ENCODE measurements at regions not wholly inside any gene's neighbourhood (a gene's known extent, or its start where the extent isn't known, plus 50 kb on each side); places are given as distances from the start of the nearest gene placed in this dataset.
"Not testable (repeated sequence)": the region's sequence is repeated elsewhere in the genome, so short reads cannot be mapped to it uniquely, and the experiment has no call there.

DNA sequence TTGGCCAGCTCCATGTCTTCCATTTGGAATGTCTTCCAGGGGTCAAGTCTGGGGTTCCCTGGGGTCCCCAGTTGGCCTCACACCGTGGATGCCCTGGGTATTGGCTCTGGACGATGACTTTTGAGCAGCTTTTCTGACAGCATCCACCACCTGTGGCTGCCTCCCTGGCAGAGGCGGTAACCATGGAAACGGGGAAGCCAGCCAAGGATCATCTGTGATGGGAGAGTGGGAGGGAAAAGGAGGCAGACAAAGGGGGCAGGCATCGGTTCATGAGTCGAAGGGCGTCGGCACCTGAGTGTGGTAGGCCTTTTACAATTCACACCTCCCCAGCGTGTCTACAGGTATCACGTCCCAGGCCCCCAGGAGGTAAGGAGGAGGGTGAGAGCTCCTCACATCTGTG, 152.2 kb downstream of the ASMT start:
- no peak for FAIRE-seq
- DNase-seq (ENCODE audit: low spot score) = no peak

DNA sequence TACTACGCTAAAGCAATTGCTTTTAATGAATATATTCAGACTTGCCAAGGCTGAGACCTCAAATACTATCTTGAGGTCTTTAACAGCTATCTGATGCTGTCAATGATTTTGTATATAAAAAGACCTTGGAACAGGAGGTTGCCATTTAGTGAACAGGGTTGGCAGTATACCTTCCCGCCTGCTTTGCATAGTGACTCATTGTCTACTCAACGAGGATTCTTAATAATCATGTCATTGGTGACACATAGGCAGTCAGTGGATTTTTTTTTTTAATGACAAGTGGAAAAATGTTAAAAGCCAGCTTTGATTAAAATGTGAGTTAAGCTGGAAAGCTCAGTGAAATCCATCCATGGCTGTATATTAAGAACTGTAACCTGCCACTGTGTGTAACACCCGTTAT, 164.0 kb downstream of the ASMT start:
- DNase-seq (ENCODE audit: low spot score) (no peak), FAIRE-seq (no peak)

DNA sequence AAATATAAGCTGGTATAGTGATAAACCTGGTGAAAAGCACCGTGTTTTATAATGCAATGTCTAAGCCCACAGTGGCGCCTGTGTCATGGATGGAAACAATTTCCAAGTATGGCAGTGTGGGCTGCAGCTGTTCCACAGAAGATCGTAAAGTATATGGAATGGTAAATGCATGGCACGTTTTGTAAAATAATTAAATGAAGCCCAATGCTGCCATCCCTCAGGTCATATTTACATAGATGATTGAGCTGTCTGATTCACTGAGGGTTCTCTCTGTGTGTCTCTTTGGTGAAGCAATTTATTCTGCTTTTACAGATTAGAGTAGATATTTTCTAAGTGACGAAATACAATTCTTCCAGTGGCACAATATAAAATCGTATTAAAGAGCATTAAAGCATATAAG, 164.8 kb downstream of the ASMT start:
- no peak for FAIRE-seq
- DNase-seq (ENCODE audit: low spot score) = no peak

DNA sequence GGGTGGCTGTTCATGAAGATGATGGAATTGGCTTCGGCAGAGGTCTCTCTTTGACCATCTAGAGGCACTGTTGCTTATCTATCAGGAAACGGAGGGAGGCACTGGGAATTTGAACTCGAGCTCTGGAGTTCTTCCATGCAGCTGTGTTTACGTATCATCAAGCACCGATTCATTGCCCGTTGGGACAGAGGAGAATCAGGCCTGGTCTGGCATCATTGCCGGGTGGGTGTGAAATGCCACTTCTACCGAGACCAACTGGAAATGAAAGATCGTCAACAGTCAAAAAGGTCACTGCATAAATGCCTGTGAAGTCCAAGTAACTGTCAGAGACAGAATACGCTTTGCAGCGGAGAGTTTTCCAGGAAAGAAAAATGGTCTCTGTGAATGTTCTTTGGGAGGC, 166.9 kb downstream of the ASMT start:
- no peak for DNase-seq (ENCODE audit: low spot score)
- no peak for FAIRE-seq

DNA sequence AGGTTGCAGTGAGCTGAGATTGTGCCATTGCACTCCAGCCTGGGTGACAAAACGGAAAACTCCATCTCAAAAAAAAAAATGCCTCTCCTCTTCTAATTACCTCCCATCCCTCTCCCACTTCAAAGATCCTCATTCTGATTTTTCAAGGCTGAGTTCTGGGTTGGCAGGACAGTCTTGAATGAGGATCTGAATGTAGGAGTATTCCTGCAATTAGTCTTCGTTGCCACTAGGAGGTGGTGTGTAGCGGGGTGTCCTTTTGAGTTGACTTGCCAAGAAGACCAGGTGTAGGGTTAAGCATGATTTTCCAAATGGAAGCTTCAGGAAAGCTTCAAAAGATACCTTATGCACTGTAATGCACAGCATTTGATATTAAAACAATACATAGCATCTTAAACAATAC, 169.9 kb downstream of the ASMT start:
- FAIRE-seq = no peak
- no peak for DNase-seq (ENCODE audit: low spot score)

DNA sequence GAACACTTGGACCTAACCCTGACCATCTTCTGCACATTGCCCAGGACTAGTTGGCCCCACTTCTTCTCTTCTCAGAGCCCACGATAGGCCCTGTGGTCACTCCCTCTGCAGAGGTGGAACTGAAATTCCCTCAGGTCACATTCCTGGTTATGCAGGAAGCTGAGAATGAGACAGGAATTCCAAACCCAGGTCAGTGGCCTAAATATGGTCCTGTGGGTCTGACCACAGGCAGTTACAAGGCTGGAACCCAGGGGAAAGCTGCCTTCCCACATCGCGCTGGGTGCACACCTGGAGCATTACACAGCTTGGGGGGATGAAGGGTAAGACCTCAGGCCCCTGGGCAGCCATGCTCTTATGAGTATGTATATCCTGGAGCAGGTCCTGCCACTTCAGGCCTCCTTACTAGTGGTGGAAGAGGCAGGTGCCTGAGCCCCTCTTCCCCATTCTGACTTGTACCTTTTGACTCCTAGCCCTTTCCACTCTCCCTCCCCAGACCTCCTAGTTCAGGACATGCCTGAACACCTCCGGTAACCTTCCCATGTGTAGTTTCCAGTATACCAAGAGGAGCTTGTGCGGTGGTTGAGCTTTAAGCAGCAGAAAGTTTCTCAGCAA, 173.5 kb downstream of the ASMT start:
- FAIRE-seq (no peak), DNase-seq (ENCODE audit: low spot score) (no peak)

DNA sequence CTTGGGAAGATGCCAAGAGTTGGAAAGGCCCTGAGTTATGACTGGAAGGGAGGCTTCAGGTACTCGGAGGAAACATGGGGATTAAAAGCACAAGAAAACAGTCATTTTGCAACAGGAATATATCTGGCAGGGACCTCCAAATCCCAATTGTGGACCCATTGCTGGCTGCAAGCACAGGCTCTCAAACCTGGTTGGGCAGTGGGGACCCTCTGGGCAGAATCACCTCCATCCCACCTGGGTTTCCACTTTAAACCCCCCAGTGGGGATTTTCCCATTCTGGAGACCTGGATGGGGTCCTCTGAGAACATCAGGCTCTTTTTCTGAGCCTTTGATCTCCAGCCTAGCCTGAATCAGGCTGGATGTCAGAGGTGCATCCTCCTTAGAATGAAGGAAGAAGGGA, 177.8 kb downstream of the ASMT start:
- FAIRE-seq (no peak), DNase-seq (ENCODE audit: low spot score) (no peak)

DNA sequence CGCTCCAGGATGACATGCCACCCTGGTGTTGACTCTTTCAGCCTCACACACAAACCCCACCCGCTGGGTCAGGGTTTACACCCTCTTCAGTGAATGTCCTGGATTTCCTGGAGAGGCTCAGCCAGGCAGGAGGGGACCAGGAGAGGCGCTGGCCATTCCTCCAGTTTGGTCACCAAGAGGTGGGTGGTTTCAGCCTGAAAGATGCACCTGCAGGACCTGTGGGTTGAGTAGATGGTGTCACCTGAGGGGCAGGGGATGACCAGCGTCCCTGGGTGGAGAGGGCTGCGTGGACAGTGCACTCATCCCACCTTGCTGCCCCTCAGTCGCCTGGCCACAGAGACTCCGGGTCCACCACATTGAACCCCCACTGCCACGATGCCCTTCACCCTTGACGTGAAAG, 179.7 kb downstream of the ASMT start:
- FAIRE-seq = no peak
- no peak for DNase-seq (ENCODE audit: low spot score)

DNA sequence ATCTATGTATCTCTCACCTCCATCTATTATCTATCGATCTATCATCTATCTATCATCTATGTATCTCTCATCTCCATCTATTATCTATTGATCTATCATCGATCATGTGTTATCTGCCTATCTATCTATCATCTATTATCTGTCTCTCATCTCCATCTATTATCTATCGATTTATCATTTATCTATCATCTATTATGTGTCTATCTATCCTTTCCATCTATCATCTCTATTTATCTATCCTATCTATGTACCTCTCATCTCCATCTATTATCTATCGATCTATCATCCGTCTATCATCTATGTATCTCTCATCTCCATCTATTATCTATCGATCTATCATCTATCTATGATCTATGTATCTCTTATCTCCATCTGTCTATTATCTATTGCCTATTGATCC, 188.1 kb downstream of the ASMT start:
- DNase-seq (ENCODE audit: low spot score) (no peak), FAIRE-seq (no peak)

DNA sequence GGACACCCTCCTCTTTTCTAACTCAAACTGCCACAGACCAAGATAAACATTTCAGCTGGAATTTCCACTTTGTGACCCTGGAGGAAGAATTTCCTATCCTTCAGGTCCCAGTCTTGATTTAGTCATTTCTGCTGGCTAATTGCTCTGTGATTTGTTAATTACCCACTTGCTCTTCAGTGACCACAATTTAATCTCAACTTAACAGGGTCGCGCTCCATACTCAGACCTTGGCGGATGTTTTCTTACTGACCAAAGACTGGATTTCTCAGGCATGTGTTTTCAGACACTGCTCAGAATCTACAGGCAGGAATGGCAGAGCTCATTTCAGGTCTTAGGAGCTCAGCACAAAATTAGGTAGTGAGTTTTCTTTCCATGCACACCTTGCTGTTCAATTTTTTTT, 188.9 kb downstream of the ASMT start:
- FAIRE-seq (no peak), DNase-seq (ENCODE audit: low spot score) (no peak)

DNA sequence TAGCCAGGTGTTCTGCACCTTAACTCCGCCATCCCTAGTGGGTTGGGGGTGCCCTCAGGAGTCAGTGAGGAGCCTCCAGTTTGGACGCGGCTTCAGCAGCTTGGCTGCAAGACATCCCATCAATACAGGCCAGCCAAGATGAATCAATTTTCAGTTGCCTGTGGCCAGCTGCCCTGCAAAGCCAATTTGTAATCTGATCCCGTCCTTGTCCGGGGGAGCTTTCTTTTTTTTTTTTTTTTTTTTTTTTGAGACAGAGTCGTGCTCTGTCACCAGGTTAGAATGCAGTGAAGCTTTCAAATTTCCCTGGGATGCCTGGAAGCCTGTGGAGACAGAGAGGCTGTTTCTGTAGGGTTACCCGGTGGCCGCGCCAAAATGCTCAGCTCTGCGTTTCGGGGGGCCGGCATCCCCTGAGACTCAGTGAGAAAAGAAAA, 192.5 kb downstream of the ASMT start:
- DNase-seq (ENCODE audit: low spot score) (no peak), FAIRE-seq (no peak)

DNA sequence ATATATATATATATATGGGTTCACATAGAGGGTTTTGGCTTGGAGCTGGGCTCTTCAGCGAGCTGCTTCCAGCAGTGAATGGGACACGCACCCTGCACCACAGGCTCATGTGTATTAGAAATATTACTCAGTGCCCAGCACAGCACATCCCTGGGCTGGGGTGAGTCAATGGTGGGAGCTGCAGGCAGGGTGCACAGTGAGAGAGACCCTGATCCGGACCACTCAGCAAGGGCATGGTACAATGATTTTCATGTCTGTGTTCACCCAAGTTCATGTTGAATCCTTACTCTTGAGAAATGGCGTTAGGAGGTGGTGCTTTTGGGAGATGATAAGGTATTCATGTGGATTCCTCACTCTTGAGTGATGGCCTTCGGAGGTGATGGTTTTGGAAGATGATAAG, 194.7 kb downstream of the ASMT start:
- DNase-seq (ENCODE audit: low spot score) (no peak), FAIRE-seq (no peak)

DNA sequence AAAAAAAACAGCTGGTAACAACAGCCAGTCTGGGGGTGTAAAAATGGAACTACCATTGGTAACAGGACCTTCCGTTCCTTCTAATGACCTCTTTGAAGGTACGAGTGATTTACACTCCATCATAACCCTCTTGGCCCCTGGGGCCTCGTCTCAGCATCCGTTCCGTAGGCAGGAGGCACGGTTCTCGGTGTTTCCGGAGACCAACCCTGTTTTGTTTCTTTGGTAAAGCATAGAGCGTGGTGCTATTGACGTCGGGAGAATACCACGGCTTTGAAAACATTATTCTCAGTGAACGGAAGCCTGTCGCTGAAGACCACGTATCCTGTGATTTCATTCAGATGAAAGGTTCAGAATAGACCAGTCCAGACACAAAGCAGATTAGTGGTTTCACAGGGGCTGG, 198.9 kb downstream of the ASMT start:
- DNase-seq (ENCODE audit: low spot score) = no peak
- no peak for FAIRE-seq

DNA sequence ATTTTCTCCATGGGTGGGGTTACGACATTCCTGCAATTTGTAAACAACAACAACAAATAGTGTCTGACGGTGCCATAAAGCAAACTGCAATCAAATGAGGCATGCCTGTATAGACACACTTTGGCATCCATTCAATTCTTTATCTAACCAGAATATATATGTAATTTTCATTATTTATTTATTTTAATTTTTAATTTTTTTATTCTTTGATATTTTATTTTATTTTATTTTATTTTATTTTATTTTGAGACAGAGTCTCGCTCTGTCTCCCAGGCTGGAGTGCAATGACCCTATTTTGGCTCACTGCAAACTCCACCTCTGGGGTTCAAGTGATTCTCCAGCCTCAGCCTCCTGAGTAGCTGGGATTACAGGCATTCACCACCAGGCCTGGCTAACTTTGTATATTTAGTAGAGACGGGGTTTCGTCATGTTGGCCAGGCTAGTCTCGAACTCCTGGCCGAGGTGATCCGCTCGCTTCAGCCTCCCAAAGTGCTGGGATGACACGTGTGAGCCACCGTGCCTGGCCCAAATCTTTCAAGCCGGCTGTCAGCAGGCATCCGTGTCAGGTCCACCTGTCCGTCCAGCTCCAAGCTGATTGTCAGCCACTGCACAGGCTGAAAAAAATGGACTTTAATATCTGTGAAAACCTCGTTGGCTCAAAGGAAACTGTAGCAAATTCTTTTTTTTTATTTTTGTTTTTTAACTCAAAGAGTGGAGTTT, 200.8 kb downstream of the ASMT start:
- FAIRE-seq = no peak
- no peak for DNase-seq (ENCODE audit: low spot score)

DNA sequence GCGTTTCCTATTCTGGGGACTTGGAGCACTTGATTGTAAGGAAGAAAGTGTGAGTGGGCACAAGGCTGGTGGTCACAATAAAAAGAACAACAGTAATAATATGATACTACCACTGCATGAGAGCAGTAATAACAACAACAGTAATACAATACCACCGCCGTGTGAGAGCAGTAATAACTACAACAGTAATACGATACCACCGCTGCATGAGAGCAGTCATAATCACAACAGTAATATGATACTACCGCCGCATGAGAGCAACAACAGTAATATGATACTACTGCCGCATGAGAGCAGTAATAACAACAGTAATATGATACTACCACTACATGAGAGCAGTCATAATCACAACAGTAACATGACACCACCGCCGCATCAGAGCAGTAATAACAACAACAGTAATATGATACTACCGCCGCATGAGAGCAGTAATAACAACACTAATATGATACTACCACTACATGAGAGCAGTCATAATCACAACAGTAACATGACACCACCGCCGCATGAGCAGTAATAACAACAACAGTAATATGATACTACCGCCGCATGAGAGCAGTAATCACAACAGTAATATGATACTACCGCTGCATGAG, 201.6 kb downstream of the ASMT start:
- FAIRE-seq; DNase-seq (ENCODE audit: low spot score): not testable (repeated sequence)

DNA sequence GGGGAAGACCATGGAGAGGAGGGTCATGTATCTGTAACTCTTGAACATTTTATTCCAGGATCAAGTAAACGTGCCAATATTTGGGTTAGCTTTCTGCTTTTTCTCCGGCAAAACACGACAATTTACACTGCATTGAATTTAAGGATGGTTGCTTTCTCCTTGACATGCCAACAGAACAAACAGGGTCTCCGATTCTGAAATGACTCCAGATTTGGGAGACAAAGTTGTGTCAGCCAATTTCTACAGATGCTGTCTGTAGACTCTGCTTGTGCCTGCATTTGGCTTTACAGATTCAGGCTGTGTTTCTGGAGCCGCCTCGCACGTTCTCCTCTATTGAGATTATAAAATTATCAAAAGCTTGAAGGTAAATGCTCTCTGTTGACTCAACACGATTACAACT, 207.0 kb downstream of the ASMT start:
- FAIRE-seq (no peak), DNase-seq (ENCODE audit: low spot score) (no peak)

DNA sequence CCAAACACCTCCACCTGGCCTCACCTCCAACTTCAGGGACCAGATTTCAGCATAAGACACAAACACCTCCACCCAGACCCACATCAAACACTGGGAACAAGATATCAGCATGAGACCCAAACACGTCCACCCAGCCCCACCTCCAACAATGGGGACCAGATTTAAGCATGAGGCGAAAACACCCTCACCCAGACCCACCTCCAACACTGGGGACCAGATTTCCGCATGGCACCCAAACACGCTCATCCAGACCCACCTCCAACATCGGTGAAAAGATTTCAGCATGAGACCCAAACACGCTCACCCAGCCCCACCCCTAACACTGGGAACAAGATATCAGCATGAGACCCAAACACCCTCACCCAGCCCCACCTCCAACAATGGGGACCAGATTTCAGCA, 210.0 kb downstream of the ASMT start:
- no peak for DNase-seq (ENCODE audit: low spot score)
- no peak for FAIRE-seq

DNA sequence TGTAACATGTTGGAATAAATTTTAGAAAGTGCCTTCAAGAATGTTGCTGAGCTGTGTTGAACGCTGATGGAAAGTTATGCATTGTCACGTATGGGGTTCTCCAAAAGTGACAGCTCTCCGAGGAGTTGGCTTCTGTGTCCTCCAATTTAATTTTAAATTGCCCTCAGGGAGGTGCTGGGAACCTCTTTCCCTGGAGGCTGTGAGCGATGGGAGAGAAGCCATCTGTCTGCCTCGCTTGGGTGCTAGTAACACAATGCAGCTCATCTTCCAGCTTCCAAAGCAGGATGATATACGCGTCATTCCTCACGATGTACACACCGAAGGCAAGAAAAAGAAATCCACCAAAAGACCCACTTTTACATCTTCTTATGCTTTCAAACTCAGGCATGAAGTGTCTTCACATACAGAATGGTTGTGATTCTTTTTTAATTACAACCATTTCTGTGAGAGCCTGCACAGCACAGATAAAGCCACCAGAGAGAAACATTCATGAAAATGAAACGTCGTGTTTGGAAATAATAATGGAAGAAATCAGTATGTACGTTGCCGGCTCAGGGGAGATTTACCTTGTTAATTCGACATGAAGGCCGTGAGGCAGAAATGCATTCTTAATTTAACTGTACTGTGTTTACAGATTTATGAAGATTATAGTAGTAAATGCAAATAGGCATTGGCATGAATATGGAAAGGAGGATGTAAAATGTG, 218.9 kb downstream of the ASMT start:
- DNase-seq (ENCODE audit: low spot score) = no peak
- no peak for FAIRE-seq

DNA sequence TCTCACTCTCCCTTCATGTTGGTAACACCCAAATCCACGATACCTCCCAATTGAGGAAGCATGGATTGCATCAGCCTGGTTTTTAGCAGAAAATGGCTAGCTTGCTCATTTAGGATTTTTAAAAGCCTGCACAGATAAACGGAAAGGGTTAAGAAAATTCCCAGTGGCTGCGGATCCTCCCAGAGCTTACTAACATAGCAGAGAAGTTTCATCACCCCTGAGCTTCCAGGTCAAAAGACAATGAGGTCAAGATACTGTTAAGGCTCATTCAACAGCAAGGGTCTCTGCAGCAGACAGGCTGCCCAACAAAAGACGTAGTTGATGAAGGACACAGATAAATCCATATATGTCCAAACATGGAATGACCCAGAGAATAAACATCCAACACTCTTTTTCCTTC, 220.2 kb downstream of the ASMT start:
- DNase-seq (ENCODE audit: low spot score) (no peak), FAIRE-seq (no peak)

DNA sequence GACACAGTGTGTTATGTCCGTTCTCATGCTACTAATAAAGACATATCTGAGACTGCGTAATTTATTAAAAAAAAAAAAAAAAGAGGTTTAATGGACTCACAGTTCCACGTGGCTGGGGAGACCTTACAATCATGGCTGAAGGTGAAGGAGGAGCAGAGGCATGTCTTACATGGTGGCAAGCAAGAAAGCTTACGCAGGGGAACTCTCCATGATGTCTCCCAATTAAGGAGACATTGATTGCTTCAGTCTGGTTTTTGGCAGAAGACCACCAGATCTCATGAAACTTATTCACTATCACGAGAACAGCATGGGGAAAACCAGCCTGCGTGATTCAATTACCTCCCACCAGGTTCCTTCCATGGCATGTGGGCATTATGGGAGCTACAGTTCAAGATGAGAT, 221.8 kb downstream of the ASMT start:
- no peak for FAIRE-seq

DNA sequence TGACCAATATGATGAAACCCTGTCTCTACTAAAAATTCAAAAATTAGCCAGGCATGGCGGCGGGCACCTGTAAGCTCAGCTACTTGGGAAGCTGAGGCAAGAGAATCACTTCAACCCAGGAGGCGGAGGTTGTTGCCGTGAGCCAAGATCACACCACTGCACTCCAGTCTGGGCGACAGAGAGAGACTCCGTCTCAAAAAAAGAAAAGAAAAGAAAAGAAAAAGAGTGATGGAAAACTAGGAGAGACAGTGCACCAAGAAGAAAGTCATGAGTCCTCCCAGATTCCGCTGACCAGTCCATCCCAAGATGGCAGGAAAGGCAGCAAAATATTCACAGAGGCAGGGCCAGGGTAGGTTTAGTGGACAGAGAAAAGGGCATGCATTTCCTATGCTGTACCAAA, 226.9 kb downstream of the ASMT start:
- DNase-seq (ENCODE audit: low spot score) (no peak), FAIRE-seq (no peak)

More for the DNA sequence above, 221.8 kb downstream of the ASMT start:
- no peak for DNase-seq (ENCODE audit: low spot score)

DNA sequence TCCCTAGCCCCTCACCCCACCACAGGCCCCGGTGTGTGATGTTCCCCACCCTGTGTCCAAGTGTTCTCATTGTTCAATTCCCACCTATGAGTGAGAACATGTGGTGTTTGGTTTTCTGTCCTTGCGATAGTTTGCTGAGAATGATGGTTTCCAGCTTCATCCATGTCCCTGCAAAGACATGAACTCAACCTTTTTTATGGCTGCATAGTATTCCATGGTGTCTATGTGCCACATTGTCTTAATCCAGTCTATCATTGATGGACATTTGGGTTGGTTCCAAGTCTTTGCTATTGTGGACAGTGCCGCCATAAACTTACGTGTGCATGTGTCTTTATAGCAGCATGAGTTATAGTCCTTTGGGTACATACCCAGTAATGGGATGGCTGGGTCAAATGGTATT, 232.1 kb downstream of the ASMT start:
- DNase-seq (ENCODE audit: low spot score); FAIRE-seq: not testable (repeated sequence)
